GM18499 (cell line): ENCODE measurements at regions not wholly inside any gene's neighbourhood (a gene's known extent, or its start where the extent isn't known, plus 50 kb on each side); places are given as distances from the start of the nearest gene placed in this dataset.
"Not testable (repeated sequence)": the region's sequence is repeated elsewhere in the genome, so short reads cannot be mapped to it uniquely, and the experiment has no call there.

Experiments used
- ATAC-seq: cut with Tn5 transposase; IDR thresholded peaks from one replicate; pipeline ENCODE4 v1.9.1; 2021; ENCODE audit warnings: moderate number of reproducible peaks; ENCODE audit not compliant: insufficient read depth, unreplicated experiment

- ATAC-seq, result no peak
These were observed 95.0 kb upstream of the PCSK1 start for GRCh38 chr5:96527768-96528661.

- no peak for ATAC-seq
These were observed 95.9 kb upstream of the PCSK1 start for GRCh38 chr5:96528826-96529474.

- no peak for ATAC-seq
These were observed 96.5 kb upstream of the PCSK1 start for GRCh38 chr5:96529559-96529958.

GRCh38 chr5:96530901-96531300 lies 97.9 kb upstream of the PCSK1 start:
- ATAC-seq, result no peak

- no peak for ATAC-seq
These were observed 100.3 kb upstream of the PCSK1 start for GRCh38 chr5:96533371-96533770.

DNA sequence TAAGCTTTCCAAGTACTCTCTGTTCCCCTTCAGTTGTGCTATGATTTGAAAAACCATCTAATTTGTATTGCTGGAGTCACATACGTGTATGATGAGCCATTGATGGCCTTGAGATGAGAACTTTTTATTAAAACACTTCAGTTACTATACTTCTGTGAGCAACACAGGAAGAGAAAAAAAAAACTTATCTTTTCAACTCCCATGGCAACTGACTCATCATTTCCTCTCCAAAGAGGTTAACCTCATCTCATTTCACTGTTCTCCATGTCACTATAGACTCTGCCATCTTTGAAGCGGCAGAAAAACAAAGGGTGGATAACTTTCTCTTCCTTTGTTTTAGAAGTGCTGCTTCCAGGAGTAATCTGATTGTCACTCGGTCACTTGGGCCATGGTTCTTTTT lies 104.3 kb upstream of the PCSK1 start:
- ATAC-seq, result no peak

GRCh38 chr5:96538808-96539250 lies 105.8 kb upstream of the PCSK1 start:
- no peak for ATAC-seq

- ATAC-seq, result no peak
These were observed 113.1 kb upstream of the PCSK1 start for GRCh38 chr5:96546120-96546519.

GRCh38 chr5:96547486-96547885 lies 114.4 kb upstream of the PCSK1 start:
- no peak for ATAC-seq

GRCh38 chr5:96548905-96549304 lies 113.3 kb upstream of the CAST start:
- ATAC-seq, result no peak

GRCh38 chr5:96560857-96561256 lies 101.3 kb upstream of the CAST start:
- not testable (repeated sequence) for ATAC-seq

GRCh38 chr5:96562614-96563013 lies 99.6 kb upstream of the CAST start:
- ATAC-seq, result no peak

- no peak for ATAC-seq
These were observed 98.4 kb upstream of the CAST start for GRCh38 chr5:96563816-96564215.

- peak; percentile 57 for ATAC-seq
These were observed 96.5 kb upstream of the CAST start for GRCh38 chr5:96565582-96566265.

DNA sequence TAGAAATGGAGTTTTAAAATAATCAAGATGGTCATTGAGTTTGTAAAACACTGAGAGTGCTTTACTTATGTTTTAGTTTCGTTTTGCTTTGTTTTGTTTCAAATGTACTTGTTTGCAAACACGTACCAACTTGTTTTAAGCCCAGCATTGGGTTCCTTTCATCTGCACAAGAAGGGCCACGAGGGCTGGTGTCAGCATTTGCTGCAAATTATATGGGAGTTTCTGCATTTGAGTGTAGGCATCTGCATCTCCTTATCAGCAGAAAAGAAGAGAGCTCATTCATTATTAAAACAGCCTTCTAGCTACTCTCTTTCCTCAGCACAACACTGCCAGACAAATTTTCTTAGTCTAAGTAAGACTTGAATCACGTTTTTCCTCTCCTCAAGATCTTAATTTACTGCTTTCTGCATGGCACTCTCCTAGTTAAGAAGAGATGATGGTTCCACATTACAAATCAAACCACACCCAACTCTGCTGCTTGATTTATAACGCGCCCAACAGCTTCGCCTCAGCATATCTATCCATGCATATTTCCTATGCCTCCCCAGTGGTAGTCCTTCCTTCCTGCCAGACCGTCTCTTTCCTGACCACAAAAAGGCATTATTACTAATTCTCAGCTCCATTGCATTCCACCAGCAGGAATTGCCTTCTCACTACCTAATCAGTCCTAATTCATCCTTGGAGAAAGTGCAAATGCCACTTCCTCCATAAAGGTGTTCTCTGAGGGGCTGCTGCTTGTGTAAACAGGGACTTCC lies 95.2 kb upstream of the CAST start:
- no peak for ATAC-seq

GRCh38 chr5:96569332-96569731 lies 92.8 kb upstream of the CAST start:
- no peak for ATAC-seq

DNA sequence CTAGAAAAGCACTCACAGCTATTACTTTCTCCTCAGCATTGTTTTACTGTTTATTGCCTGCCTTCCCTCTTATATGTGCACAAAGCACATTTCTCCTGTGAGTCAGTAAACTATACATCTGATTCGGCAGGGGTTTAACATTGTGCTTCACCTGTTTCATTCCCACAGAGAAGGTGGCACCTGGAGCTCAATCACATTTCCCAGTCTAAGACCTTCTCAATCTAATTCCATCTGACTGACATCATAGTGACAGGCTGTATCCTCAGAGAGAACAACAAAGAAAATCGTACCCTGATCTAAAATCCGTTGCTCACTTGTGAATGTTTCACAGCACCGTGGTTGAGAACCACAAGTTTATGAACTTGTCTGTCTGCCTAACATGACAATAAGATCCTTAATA lies 92.4 kb upstream of the CAST start:
- ATAC-seq, result no peak

- ATAC-seq, result no peak
These were observed 89.2 kb upstream of the CAST start for GRCh38 chr5:96572864-96573512.

DNA sequence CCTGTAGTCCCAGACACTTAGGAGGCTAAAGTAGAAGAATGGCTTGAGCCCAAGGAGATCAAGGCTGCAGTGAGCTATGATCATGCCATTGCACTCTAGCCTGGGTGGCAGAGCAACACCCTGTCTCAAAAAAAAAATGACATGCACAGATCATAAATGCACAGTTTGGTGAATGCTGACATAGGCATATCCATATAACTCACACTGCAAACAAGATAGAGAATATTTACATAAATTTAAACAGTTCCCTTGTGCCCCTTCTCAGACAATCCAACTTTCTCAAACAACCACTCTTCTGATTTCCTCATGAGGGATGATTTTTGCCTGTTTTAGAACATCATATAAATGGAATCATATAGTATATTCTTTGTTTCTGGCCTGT lies 88.7 kb upstream of the CAST start:
- no peak for ATAC-seq

DNA sequence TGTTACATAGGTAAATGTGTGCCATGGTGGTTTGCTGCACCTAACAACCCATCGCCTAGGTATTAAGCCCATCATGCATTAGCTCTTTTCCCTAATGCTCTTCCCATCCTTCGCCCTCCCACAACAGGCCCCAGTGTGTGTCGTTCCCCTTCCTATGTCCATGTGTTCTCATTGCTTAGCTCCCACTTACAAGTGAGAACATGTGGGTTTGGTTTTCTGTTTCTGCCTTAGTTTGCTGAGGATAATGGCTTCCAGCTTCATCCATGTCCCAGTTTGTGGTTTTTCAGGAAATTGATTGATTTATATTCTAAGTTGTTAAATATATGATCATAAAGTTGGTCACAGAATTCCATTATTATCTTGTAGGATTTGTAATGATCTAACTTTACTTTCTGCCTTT lies 85.3 kb upstream of the CAST start:
- ATAC-seq, result no peak
